ENCODE measurements at regions not wholly inside any gene's neighbourhood (a gene's known extent, or its start where the extent isn't known, plus 50 kb on each side); places are given as distances from the start of the nearest gene placed in this dataset.
"Not testable (repeated sequence)": the region's sequence is repeated elsewhere in the genome, so short reads cannot be mapped to it uniquely, and the experiment has no call there.

- not testable (repeated sequence) for H3K27me3 Mint-ChIP-seq; H3K4me3 Mint-ChIP-seq; H3K9me3 Mint-ChIP-seq; H3K4me1 Mint-ChIP-seq (ENCODE audit: low read depth); H3K36me3 Mint-ChIP-seq (ENCODE audit: low read depth); H3K27ac Mint-ChIP-seq
These were observed 890.3 kb upstream of the GOT2 start for GRCh38 chr16:59624381-59624780.

GRCh38 chr16:59614466-59615240 lies 880.5 kb upstream of the GOT2 start:
- H3K9me3 Mint-ChIP-seq = peaks cover 16% of the 10 kb centered on the region
- no peaks in the 10 kb centered on the region for H3K27me3 Mint-ChIP-seq
- H3K4me1 Mint-ChIP-seq (ENCODE audit: low read depth) = no peaks in the 10 kb centered on the region

DNA sequence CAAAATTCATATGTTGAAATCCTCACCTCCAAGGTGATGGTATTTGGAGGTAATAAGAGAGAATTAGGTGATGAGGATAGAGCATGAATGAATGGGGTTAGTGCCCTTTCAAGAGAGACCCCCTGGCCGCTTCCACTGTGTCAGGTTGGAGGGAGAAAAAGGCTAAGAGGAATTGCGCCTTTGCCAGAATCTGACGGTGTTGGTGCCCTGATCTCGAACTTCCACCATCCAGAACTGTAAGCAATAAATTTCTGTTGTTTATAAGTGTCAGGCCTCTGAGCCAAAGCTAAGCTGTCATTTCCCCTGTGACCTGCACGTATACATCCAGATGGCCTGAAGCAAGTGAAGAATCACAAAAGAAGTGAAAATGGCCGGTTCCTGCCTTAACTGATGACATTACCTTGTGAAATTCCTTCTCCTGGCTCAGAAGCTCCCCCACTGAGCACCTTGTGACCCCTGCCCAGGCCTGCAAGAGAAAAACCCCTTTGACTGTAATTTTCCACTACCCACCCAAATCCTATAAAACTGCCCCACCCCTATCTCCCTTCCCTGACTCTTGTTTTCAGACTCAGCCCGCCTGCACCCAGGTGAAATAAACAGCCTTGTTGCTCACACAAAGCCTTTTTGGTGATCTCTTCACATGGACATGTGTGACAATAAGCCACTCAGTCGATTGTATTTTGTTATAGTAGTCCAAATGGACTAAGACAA lies 878.9 kb upstream of the GOT2 start:
- not testable (repeated sequence) for H3K27me3 Mint-ChIP-seq; H3K27ac Mint-ChIP-seq; H3K4me1 Mint-ChIP-seq (ENCODE audit: low read depth); H3K4me3 Mint-ChIP-seq; H3K36me3 Mint-ChIP-seq (ENCODE audit: low read depth)
- peaks cover 16% of the 10 kb centered on the region for H3K9me3 Mint-ChIP-seq

More at GRCh38 chr16:59614466-59615240, 880.5 kb upstream of the GOT2 start:
- no peak overlapping the region for H3K4me3 Mint-ChIP-seq
- no peaks in the 10 kb centered on the region for H3K36me3 Mint-ChIP-seq (ENCODE audit: low read depth)
- no peak overlapping the region for H3K27ac Mint-ChIP-seq

GRCh38 chr16:59612094-59612493 lies 878.0 kb upstream of the GOT2 start:
- no peaks in the 10 kb centered on the region for H3K4me1 Mint-ChIP-seq (ENCODE audit: low read depth)
- no peaks in the 10 kb centered on the region for H3K27me3 Mint-ChIP-seq
- H3K9me3 Mint-ChIP-seq = peaks cover 16% of the 10 kb centered on the region
- no peaks in the 10 kb centered on the region for H3K36me3 Mint-ChIP-seq (ENCODE audit: low read depth)
- no peak overlapping the region for H3K27ac Mint-ChIP-seq
- no peak overlapping the region for H3K4me3 Mint-ChIP-seq

- H3K4me1 Mint-ChIP-seq (ENCODE audit: low read depth) = no peaks in the 10 kb centered on the region
- no peaks in the 10 kb centered on the region for H3K36me3 Mint-ChIP-seq (ENCODE audit: low read depth)
- H3K27ac Mint-ChIP-seq = no peak overlapping the region
- no peaks in the 10 kb centered on the region for H3K27me3 Mint-ChIP-seq
- H3K9me3 Mint-ChIP-seq = peaks cover 19% of the 10 kb centered on the region
- no peak overlapping the region for H3K4me3 Mint-ChIP-seq
These were observed 877.4 kb upstream of the GOT2 start for GRCh38 chr16:59611556-59611955.

- Mint-ChIP-seq H3K4me1 (ENCODE audit: low read depth) (no peaks in the 10 kb centered on the region), H3K36me3 (ENCODE audit: low read depth) (no peaks in the 10 kb centered on the region)
These were observed 871.6 kb upstream of the GOT2 start for GRCh38 chr16:59605706-59606105.

DNA sequence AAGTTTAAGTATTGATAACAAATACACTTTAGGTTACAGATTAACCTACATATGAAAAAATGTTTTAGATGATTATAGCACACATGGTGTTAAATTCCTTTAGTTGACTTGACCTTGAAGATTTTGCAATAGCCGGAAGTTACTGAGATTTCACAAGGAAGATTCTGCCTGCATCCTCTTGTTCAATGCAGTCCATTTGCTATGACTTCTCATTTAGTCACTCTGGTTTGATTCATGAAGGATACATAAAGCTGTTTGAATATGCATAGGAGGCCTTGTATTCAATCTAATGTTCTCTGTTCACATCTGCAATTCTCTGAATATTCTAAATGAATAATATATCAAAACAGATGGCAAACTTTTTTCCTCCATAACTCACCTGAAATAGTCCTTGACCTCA lies 870.2 kb upstream of the GOT2 start:
- Mint-ChIP-seq H3K4me3 (no peak overlapping the region), H3K9me3 (peaks cover 4% of the 10 kb centered on the region), H3K4me1 (ENCODE audit: low read depth) (no peaks in the 10 kb centered on the region), H3K27ac (no peak overlapping the region), H3K27me3 (no peaks in the 10 kb centered on the region), H3K36me3 (ENCODE audit: low read depth) (no peaks in the 10 kb centered on the region)

More at GRCh38 chr16:59605706-59606105, 871.6 kb upstream of the GOT2 start:
- Mint-ChIP-seq H3K27me3 (no peaks in the 10 kb centered on the region), H3K27ac (no peak overlapping the region), H3K4me3 (no peak overlapping the region), H3K9me3 (peaks cover 4% of the 10 kb centered on the region)

DNA sequence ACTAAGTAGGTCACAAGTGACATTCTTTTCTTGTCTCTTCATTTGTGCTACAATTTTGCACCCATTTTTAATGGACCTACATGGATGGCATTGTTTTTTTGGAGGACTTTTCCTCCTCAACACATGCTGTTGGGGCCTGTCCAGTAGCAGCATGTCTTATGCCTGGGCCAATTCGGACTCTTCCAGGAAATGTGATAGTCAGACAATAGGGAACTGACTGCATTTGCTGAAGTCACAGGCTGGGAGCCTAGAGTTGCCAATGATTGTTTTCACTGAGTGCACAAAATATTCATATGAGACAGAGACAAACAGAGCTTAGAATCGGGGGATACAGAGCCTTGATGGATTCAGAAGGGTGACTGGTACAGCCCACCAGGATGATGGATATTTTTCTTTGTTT lies 867.3 kb upstream of the GOT2 start:
- H3K36me3 Mint-ChIP-seq (ENCODE audit: low read depth) = no peaks in the 10 kb centered on the region
- no peaks in the 10 kb centered on the region for H3K4me1 Mint-ChIP-seq (ENCODE audit: low read depth)
- H3K4me3 Mint-ChIP-seq = no peak overlapping the region
- no peaks in the 10 kb centered on the region for H3K9me3 Mint-ChIP-seq
- no peaks in the 10 kb centered on the region for H3K27me3 Mint-ChIP-seq
- no peak overlapping the region for H3K27ac Mint-ChIP-seq

- Mint-ChIP-seq H3K4me1 (ENCODE audit: low read depth) (no peaks in the 10 kb centered on the region), H3K27me3 (no peaks in the 10 kb centered on the region), H3K27ac (no peak overlapping the region), H3K4me3 (no peak overlapping the region), H3K9me3 (peaks cover 4% of the 10 kb centered on the region), H3K36me3 (ENCODE audit: low read depth) (no peaks in the 10 kb centered on the region)
These were observed 863.2 kb upstream of the GOT2 start for GRCh38 chr16:59597269-59597668.

GRCh38 chr16:59596693-59597092 lies 862.6 kb upstream of the GOT2 start:
- no peaks in the 10 kb centered on the region for H3K36me3 Mint-ChIP-seq (ENCODE audit: low read depth)
- peaks cover 4% of the 10 kb centered on the region for H3K9me3 Mint-ChIP-seq
- H3K27me3 Mint-ChIP-seq = no peaks in the 10 kb centered on the region
- no peak overlapping the region for H3K4me3 Mint-ChIP-seq
- no peak overlapping the region for H3K27ac Mint-ChIP-seq
- no peaks in the 10 kb centered on the region for H3K4me1 Mint-ChIP-seq (ENCODE audit: low read depth)

DNA sequence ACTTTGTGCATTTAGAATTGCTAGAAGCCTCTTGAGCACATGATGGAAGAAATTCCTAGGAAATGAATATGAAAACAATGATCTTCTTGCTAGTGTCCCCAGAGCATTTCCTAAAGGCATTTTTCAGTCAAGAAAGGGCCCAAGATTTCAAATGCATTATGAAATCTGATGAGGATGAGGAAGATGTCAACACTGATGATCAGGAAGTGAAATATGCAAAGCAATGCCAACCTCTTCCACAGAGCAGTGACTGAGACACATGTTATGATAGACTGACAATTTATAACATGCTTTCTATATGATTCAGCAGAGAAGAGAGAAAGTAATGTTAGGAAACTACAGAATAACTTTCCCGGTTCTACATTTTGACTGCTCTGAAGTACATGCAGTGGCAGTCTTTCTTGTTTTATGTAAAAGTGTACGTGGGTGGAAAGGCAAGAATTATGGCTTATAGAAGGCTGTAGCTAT lies 859.1 kb upstream of the GOT2 start:
- no peaks in the 10 kb centered on the region for H3K4me1 Mint-ChIP-seq (ENCODE audit: low read depth)
- no peaks in the 10 kb centered on the region for H3K27me3 Mint-ChIP-seq
- H3K27ac Mint-ChIP-seq = no peak overlapping the region
- peaks cover 9% of the 10 kb centered on the region for H3K9me3 Mint-ChIP-seq
- no peak overlapping the region for H3K4me3 Mint-ChIP-seq
- H3K36me3 Mint-ChIP-seq (ENCODE audit: low read depth) = no peaks in the 10 kb centered on the region

- Mint-ChIP-seq H3K4me1 (ENCODE audit: low read depth) (no peaks in the 10 kb centered on the region), H3K27ac (no peak overlapping the region), H3K36me3 (ENCODE audit: low read depth) (no peaks in the 10 kb centered on the region), H3K27me3 (no peaks in the 10 kb centered on the region), H3K9me3 (peaks cover 13% of the 10 kb centered on the region), H3K4me3 (no peak overlapping the region)
These were observed 857.4 kb upstream of the GOT2 start for GRCh38 chr16:59591480-59591879.

- no peak overlapping the region for H3K4me3 Mint-ChIP-seq
- no peaks in the 10 kb centered on the region for H3K4me1 Mint-ChIP-seq (ENCODE audit: low read depth)
- H3K27ac Mint-ChIP-seq = no peak overlapping the region
- H3K36me3 Mint-ChIP-seq (ENCODE audit: low read depth) = no peaks in the 10 kb centered on the region
- H3K9me3 Mint-ChIP-seq = peaks cover 13% of the 10 kb centered on the region
- no peaks in the 10 kb centered on the region for H3K27me3 Mint-ChIP-seq
These were observed 856.7 kb upstream of the GOT2 start for GRCh38 chr16:59590845-59591244.

DNA sequence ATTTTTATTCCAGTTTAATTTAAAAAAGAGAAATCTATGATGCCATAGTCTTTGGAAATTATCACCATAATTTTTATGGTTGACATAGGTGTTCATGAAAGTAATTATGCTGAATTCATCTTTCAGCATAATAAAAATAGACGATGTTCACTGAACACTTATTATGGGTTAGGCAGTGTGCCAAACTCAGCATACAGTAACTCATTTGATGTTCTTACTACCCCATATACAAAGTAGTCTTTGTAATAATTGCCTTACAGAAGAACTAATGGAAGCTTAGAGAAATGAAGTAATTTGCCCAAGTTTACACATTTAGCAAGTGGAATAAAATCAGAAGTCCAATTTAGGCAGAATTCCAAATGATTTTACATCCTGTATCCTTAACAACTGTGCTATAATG lies 852.2 kb upstream of the GOT2 start:
- H3K27ac Mint-ChIP-seq = no peak overlapping the region
- H3K4me3 Mint-ChIP-seq = no peak overlapping the region
- H3K36me3 Mint-ChIP-seq (ENCODE audit: low read depth) = no peaks in the 10 kb centered on the region
- H3K27me3 Mint-ChIP-seq = no peaks in the 10 kb centered on the region
- H3K9me3 Mint-ChIP-seq = peaks cover 18% of the 10 kb centered on the region
- H3K4me1 Mint-ChIP-seq (ENCODE audit: low read depth) = no peaks in the 10 kb centered on the region

DNA sequence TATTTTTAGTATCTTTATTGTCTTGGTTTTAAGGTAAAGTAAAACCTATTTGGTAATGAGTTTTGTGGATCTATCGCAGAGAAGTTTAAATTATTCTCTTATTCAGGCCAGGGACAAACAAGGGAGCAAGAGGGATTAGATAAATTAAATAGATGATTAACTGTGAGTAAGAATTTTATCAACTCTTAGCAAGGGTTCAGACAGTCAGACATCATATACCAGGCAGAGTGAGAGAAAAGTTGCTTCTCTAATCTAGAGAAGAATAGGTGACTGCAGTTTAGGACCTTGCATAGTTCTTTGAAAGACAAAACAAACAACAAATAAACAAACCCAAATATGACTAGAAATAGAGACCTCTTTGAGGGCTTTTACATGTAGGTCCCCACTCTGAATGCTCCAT lies 840.2 kb upstream of the GOT2 start:
- H3K27ac Mint-ChIP-seq = no peak overlapping the region
- no peaks in the 10 kb centered on the region for H3K4me1 Mint-ChIP-seq (ENCODE audit: low read depth)
- no peak overlapping the region for H3K4me3 Mint-ChIP-seq
- H3K9me3 Mint-ChIP-seq = peaks cover 11% of the 10 kb centered on the region
- no peaks in the 10 kb centered on the region for H3K27me3 Mint-ChIP-seq
- H3K36me3 Mint-ChIP-seq (ENCODE audit: low read depth) = no peaks in the 10 kb centered on the region
